Right kidney (tissue), 1 donor: ENCODE measurements at regions not wholly inside any gene's neighbourhood (a gene's known extent, or its start where the extent isn't known, plus 50 kb on each side); places are given as distances from the start of the nearest gene placed in this dataset.
A peak's percentile ranks its signal among the peaks of the same experiment; 100 is the strongest.
"Not testable (repeated sequence)": the region's sequence is repeated elsewhere in the genome, so short reads cannot be mapped to it uniquely, and the experiment has no call there.

Source experiments
- DNase-seq: peaks from one replicate; pipeline ENCODE4 v3.0.0-alpha.2; 2016

DNA sequence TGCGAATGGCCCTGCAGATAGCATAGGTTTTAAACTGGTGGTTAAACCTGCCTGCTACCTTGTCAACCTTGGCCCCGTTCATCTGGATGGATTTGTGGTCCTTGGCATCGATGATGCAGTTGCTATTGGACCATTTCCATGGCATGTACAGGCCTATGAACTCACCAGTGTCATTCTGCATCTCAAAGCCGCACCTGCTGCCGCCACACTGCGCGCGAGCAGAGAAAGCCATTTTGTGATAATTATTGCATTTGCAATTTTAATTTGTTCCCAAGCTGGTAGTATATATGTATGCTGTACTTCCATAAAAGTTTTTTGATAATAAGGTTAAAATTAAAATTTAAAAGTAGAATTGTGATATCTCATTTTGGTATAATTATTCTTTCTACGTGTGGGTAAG is 94.8 kb upstream of the UXS1 start:
- no peak for DNase-seq

DNA sequence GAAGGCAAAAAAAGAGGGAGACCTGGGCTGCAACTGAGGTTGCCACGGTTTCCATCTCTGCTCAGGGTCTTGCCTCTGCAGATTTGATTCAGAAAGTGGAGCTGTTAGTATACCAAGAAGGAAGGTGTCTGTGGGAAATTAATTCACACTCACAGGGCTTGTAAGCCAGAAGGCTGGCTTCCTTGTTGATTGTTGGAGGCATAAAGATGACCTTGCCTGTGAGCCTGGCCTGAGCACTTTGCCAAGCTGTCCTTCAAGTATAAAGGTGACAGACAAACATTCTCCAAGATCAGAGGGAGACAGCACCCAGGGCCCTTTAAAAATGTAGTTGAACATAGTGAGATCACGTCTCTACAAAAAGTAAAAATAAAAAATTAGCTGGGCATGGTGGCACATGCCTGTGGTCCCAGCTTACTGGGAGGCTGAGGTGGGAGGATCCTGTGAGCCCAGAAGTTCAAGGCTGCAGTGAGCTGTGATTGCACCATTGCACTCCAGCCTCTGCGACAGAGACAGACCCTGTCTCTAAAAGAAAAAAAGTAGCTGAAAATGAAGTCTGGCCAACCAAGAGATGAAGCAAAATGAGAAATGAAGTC is 91.2 kb upstream of the UXS1 start:
- no peak for DNase-seq

DNA sequence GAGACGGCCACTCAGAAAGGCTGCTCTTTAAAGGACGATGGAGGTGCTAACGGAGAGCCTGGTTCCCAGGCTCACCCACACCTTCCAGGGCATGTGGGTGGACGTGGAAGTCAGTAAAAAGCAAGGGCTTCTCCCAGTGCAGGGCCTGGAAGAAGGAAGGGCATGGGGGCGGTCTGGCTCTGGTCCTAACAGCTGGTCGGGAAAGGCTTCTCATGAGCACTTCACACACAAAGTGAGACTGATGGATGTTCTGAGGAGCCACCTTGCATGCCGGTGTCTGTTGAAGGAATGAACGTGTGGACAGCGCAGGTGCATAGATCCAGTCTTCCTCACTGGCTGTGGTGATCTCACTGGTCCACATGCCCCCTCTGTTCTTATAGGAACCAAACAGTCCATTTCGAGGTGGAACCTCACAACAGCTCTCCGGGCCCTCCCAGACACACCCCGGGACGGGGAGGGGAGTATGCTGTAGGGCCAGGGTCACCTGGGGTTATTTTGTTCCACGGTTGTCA is 90.6 kb upstream of the UXS1 start:
- DNase-seq = no peak

DNA sequence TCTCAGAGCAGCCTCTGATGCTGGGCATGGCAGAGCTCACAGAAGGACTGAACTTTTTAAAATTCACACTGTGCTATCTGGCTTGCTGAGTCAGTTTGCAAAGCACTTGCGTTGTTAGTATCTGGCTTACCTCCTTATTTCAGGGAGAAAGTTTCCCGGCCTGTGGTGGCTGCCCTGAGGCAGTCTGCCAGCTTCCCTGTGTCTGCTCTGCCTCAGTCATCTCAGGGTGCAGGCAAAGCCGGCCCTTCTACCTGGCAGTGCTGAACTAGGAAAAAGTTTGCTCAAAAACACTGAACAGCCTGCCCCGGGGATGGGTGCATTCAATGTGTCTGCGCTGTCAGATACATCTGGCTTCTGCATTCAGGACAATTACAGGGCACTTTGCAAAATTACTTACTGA is 90.2 kb upstream of the UXS1 start:
- no peak for DNase-seq

DNA sequence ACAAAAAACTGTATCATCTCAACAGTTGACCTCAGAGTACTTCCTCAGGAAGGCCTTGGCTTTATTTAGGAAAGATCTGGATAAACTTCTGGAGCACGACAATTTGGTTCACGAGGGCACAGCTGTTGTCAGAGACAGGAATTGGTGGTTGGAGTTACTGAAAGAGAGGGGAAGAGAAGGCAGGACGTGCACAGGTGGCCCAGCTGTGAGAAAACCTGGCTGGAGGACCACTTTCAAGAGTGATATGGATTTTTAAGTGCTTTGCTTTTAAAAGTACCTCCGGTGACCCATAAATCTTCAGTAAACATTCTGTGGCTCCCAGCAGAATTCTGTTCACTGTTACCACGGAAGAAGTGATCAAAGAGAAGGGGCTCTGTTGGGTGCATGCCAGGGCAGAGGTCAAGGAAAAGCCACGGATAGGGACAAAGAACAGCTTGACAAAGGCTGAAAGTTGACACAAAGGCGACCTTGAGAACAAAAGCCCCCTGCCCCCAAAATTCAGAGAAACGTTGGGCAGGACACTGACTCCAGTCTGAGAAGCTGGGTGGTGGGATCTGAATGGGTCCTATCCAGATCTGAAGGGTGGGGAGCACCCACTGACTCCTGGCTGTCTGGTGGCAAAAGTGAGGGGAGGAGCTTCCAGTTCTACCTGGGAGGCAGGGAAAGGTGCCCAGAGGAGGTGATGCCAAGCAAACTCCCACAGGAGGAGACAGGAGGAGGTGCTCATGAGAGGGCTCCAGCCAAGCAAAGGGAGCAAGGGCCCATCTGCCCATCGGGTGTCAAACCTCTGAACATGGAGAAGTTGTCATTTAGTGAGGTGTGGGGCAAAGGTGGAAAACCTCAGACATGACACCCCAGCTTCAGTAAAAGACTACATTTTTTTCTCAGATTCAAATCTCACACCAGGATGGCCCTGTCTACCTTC is 89.4 kb upstream of the UXS1 start:
- DNase-seq = not testable (repeated sequence)

DNA sequence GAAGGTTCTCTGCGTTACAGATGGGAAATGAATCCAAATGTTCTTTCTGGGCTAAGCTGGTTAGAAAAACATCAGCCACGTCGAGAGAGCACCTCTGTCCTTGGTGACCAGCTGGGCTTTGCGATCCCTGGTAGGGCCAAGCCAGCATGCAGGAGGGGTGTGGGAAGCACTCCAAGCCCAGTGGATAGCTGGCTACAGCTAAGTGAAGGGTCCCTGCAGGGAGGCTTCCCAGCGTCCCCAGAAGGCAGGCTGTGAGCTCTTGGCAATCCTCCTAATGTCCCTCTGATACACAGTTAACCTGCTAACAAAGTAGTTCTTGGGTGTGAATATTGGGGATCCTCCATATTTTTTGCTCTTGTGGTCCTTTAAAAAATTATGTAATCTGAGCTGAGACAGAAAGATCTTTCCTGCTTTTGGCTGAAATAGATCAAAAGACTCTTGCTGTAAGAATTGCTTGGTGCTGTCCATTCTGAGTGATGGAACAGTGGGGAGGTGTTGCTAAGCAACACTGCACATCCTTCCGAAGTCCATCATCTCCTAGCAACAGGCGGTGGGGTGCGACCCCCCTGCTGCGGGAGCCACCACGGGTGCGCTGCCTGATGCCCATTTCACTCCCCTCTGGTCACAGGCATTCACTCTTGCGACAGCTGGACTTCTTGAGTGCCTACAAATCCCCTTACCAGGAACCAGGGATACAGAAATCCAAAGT is 88.5 kb upstream of the UXS1 start:
- peak; percentile 15 for DNase-seq

DNA sequence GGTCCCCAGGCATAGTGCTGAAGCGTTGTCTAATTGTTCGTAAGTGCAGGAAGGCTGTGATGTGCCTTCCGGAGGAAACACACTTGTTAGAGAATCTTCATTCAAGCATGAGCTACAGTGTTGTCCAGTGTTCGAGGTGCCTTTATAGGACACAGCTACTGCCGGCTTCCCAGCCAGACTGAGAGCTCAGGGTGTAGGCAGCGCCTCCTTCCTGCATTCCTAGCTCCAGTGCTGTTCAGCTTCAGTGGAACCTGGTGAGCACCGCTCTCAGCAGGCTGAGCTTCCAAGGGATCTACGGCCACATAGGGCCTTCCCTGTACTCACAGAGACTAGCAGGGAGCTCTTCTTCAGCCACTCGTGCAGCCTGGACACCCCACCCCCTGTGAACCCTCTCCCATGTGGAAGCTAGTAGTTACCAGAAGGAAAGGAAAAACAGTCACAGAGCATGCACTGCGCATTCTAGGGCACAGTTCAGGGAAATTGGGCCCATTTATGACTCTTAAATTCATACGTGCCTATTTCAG is 87.9 kb upstream of the UXS1 start:
- not testable (repeated sequence) for DNase-seq

DNA sequence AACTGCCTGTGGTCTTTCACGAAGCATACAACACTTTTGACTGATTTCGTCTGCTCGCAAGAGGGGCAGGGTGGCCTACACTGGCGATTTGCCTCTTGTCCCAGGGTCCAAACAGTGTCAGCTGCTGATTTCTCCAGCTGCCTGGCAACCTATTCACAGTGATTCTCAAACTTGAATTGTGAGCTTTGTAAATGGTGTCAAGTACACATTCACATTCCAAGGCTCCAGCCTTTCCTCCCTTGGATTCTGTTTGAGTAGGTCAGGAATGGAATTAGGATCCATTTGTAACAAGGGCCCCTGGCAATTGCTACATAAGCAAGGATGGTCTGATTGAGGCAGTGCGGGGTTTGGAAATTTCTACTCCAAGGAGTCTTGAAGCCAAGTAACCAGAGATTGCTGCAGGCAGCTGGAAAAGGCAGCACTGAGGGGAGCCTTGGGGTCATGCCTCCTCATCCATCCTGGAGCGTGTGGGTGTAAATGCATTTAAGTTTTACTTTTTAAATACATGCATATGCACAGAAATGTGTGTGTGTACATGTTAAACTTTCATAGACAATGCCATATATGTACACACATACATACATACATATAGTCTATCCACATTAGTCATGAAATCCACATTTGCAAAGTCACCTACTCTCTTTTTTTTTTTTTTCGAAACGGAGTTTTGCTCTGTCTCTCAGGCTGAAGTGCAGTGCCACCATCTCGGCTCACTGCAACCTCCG is 86.8 kb upstream of the UXS1 start:
- DNase-seq = no peak

DNA sequence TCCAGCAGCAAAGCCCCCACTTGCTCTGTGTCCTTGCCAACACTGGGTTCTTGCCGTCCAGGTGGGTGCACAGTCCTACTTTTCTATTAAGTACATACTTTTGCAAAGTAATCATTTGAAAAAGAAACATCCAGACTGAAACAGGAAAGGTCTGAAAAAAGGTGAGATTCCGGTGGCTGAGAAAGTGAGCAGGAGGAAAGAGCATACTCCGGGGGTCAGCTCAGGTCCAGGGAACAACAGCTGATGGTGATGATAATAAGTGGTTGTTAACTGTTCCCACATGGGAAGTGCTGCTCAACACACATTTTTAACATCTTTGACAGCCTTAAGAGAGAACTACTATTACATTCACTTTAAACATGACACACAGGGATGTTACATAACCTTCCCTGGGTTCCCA is 86.1 kb upstream of the UXS1 start:
- DNase-seq = no peak

DNA sequence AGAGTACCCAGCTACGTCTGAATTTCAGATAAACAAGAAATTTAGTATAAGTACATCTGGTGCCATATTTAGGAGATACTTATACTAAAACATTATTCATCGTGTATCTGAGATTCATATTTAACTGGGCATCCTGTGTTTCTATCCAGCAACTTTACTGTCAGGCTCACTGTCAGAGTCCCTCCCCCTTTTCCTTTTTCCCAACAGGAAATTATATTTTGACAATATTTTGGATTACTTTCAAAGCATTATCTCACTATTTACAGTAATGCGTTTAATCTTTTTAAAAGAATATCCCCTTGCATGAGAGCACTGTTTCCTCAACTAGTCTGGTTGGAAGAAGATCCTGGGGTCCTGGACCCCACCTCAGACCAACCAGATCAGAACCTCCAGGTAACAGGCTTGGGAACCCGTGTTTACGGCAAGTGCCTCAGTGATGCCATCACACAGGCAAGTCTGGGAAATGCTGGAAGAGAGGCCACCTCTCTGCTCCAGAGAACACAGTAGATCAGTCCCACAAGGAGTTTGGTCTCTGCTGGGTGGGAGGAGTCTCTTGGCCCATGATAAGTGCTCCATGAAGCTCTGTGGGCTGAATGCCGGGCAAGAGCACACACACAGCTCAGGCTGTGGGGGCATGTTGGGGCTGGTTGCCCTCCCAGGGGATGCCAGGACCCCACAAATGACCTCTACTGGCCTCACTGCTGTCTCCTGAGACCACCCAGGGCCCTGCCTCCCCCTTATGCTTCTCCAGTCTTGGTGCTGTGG is 84.2 kb upstream of the UXS1 start:
- DNase-seq = peak; percentile 8

DNA sequence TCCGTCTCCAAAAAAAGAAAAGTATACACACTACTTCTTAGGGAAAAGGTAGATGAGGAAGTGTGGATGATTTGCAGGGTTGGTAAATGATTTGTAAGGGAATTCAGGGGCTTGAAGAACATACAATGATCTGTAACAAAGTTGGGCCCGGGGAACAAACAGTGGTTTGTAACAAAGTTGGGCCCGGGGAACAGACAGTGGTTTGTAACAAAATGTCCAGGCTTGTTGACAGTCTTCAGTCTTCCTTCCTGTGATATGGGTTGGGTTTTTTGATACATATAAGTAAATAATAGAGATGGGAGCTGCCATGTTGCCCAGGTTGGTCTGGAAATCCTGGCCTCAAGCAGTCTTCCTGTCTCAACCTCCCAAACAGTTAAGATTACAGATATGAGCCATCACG is 83.3 kb upstream of the UXS1 start:
- DNase-seq = no peak

DNA sequence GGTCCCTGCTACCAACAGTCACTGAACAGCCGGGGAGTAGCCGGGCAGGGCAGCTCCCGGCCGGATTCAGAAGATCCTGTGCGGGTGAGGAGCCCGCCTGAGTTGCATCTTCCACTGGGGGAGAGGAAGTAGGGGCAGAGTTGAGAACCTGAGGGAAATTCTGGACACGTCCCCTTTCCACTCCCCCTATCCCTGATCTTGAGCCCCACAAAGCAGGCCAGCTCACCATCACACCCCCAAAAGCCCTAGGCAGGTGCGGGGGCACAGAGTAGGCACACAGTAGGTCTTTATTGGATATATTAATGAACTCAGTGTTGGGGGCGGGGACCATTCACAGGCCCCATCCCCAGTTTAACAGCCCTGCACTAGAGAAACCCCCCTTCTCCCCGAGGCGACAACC is 81.9 kb upstream of the UXS1 start:
- DNase-seq = no peak

DNA sequence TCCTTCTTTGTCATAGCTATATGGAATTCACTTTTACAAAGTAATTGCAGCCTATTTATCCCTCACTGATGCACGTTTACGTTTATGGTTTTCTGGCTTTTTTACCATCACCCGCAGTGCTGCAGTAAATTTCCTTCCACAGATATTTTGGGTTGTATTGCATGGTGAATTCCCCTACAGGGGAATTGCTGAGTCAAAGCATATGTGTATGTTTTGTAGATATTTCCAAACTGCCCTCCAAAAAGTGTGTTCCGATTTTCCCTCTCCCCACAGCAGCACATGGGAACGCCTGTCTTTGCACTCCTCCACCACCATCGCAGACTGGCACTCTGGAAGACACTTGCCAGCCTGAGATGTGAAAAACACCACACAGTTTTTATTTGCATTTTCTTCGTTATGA is 80.6 kb upstream of the UXS1 start:
- DNase-seq = no peak

DNA sequence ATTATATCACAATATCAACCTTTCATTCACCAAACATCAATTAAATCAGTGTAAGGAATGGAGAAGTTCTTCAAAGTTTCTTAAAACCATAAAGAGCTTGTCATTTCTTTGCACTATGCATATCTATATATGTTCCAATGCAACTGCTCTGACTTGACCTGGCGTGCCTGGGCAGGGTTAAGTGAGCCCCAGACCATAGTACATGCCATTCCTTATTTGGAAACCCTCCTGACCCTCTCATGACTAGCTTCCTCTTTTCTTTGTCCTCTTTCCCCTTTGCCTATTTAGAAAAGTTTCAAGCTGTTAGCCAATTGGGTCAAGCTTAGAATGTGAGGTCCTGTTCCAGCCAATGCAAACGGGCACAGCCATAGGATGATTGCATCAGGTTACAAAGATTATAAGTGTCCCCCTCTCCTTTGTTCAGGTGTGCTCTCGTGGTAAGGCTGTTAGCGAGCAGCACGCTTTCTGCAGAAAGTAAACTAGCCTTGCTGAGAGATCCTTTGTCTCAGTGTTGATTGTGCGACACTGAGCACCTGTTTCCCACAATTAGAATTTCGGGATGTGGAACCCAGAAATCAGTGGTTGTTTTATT is 78.2 kb upstream of the UXS1 start:
- DNase-seq = no peak

DNA sequence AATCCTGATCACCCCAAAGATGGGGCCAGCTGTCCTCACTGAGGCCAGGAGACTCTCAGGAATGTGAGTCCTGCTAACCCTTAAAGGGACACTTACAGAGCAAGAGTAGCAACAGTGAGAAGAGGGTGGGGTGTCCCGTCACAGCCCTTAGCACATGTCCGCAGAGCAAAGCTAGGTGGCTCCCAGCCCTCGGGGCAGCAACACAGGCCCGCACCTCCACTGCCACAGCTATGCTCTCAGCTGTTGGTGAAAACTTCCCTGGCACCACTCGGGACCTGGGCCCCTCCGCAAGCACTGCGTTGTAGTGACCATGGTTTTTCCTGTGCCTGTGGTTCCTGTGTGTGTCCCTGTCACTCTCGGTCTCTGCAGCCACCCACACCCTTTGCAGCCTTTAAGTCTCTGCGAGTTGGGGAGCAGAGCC is 76.4 kb upstream of the UXS1 start:
- DNase-seq = peak; percentile 31

DNA sequence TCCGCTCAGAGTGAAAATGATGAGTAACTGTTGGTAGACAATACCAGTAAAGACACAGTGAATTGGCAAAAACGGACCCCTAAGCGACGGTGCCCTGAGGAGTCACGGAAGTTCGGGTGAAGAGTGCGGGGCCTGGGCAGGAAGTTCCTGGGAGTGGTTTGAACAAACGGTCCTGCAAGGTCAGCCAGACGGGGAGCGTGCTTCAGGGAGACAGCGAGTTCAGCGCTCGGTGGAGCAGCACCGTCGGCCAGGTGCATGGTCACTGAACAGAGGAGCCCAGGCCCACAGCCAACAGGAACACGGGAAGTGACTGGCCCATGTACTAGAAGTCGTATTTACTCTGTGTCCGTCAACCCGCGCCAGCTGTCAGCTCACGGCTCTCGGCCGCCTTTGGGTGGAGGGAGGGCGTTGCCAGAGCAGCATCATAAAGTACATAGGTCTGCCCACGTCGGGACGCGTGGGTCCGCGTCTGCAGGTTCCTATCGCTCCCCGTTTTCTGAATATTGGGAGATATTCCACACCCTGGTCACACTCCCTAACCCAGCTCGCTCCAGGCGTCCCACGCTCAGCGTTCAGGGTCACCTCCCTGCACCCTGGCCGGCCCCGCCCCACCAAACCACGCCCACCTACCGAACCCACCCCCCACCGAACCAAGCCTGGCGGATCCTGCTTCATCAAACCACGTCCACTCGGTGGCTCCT is 75.6 kb upstream of the UXS1 start:
- peak; percentile 63 for DNase-seq

DNA sequence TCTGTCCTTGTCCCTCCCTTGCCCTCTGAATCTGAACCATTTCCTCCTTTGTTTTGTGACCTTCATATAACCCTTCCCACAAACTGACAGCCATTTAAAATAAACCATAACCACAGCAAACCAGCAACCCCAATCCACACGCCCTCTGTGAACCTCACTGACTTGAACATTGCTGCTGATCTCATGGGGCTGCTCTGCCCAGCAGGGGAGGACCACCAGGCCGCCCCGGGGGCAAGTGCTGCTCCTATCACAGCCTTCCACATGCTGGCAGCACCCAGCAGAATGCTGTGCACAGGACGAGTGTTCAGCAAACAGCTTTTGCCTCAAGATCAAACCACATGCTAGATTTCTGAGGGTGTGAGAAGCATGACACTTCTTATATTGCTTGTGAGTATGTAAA is 73.9 kb upstream of the UXS1 start:
- no peak for DNase-seq

DNA sequence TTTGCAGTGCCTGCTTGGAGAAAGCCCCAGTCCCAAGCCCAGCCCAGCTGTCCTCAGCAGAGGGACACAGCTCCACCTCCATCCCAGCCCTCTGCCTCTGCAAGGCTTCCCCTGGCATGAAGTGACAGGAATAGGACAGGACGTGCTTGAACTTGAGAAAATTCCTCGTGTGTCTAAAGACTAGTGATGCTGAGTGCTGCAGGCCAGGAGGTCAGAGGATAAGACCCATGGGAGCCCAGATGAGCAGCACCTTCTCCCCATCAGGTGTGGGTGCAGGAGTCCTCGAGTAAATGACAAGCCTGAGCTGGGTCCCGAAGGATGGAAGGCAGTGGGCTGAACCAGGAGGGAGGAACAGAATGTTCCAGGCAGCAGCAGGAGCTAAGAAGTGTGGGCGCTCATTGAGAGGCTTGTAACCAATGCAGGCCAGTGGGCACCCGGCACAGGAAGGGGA is 67.8 kb upstream of the UXS1 start:
- no peak for DNase-seq

DNA sequence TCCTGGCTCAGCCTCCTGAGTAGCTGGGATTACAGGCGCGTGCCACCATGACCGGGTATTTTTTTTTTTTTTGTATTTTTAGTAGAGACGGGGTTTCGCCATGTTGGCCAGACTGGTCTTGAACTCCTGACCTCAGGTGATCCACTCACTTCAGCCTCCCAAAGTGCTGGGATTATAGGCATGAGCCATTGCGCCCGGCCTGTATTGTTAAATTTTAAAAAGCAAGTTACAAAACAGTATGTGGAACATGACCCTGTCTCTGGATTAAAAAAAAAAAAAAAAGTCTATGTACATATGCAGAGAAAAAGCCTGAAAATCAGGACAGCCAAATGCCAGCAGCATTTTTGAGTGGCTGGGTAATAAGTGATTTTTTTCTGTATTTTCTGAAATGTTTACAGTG is 64.8 kb upstream of the UXS1 start:
- DNase-seq = not testable (repeated sequence)

DNA sequence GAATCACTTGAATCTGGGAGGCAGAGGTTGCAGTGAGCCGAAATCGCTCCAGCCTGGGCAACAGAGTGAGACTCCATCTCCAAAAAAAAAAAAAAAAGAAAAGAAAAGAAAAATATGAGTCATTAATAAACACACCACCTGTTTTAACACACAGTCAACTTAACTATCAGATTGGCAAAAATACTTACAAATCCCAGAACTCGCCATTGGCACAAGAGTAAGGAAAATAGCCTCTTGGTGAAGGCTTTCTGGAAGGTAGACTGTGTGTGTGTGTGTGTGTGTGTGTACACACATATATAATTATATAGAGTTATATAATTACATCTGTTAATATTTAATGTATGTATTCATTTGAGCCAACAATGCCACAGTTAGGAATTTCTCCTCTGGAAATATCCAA is 63.7 kb upstream of the UXS1 start:
- DNase-seq = no peak
